ENCODE measurements at regions not wholly inside any gene's neighbourhood (a gene's known extent, or its start where the extent isn't known, plus 50 kb on each side); places are given as distances from the start of the nearest gene placed in this dataset.
A peak's percentile ranks its signal among the peaks of the same experiment; 100 is the strongest.

DNA sequence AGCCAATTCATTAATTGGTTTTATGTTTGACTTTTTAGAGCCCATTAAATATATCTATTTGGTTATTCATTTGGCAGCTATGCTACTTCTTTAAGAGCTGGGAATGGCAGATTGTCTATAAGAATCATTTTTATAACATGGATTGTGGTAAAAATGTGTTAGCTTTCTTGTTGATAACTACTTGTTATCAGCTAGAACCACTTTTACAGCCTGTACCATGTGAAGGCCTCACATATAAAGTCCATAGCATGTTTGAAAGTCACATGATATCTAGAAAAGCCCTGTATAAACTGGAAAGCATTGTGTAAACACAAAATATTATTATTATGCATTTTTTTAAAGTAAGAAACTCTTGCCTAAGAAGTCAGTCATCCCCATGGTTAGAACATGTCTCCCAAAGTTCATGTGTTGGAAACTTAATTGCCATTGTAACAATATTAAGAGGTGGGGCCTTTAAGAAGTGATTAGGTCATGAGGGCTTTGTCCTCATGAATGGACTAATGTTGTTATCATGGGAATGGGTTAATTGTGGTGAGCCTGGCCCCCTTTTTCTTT, 110.9 kb upstream of the BMP2K start:
- FAIRE-seq (no peak), ATAC-seq (no peak), DNase-seq (ENCODE audit: low read depth in 1 of 2, low spot score in 1 of 2) (no peak)
- Histone ChIP-seq H3K27ac (no peak overlapping the region), H3K4me1 (peaks cover 39% of the 10 kb centered on the region), H3K9me3 (no peaks in the 10 kb centered on the region), H3K4me2 (no peak overlapping the region), H3K4me3 (no peak overlapping the region)
- TF ChIP-seq BHLHE40 (IDR thresholded peaks at IDR 0.05; ENCODE audit: low read depth, low read length) (no peak), E2F6 (IDR thresholded peaks at IDR 0.05; ENCODE audit: borderline replicate concordance, low read depth) (no peak), MAFK (IDR thresholded peaks at IDR 0.05; ENCODE audit: partially characterized antibody) (no peak), HEYL (CRISPR knock-in tag; IDR thresholded peaks at IDR 0.05) (no peak), MAX (IDR thresholded peaks at IDR 0.05) (no peak), NR3C1 (IDR thresholded peaks at IDR 0.05) (no peak), KDM5A (IDR thresholded peaks at IDR 0.05) (no peak), RFX5 (IDR thresholded peaks at IDR 0.05) (no peak), HES2 (IDR thresholded peaks at IDR 0.05) (no peak), ESRRA (IDR thresholded peaks at IDR 0.05; ENCODE audit: borderline replicate concordance, low read length) (no peak), FOSL2 (IDR thresholded peaks at IDR 0.05) (no peak), FOSL2 (CRISPR knock-in tag; IDR thresholded peaks at IDR 0.05) (no peak), RNF2 (IDR thresholded peaks at IDR 0.05; ENCODE audit: borderline replicate concordance, low read depth) (no peak), EP300 (IDR thresholded peaks at IDR 0.05) (no peak), ZC3H11A (IDR thresholded peaks at IDR 0.05) (no peak), ZFP36 (IDR thresholded peaks at IDR 0.05; ENCODE audit: borderline replicate concordance, partially characterized antibody) (no peak)
- TF ChIP-seq, protein P1, sequence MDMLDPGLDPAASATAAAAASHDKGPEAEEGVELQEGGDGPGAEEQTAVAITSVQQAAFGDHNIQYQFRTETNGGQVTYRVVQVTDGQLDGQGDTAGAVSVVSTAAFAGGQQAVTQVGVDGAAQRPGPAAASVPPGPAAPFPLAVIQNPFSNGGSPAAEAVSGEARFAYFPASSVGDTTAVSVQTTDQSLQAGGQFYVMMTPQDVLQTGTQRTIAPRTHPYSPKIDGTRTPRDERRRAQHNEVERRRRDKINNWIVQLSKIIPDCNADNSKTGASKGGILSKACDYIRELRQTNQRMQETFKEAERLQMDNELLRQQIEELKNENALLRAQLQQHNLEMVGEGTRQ (IDR thresholded peaks at IDR 0.05) = no peak
- TF ChIP-seq, protein P2, sequence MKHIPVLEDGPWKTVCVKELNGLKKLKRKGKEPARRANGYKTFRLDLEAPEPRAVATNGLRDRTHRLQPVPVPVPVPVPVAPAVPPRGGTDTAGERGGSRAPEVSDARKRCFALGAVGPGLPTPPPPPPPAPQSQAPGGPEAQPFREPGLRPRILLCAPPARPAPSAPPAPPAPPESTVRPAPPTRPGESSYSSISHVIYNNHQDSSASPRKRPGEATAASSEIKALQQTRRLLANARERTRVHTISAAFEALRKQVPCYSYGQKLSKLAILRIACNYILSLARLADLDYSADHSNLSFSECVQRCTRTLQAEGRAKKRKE (CRISPR knock-in tag; IDR thresholded peaks at IDR 0.05; ENCODE audit: low read depth) = no peak
- ChIA-PET POLR2A (no interaction called here), CTCF (no interaction called here)

- ChIA-PET CTCF (no interaction called here), POLR2A (no interaction called here)
- no peak for TF ChIP-seq ZC3H11A (IDR thresholded peaks at IDR 0.05)
- no peak for TF ChIP-seq MAZ (IDR thresholded peaks at IDR 0.05; ENCODE audit: borderline replicate concordance, low read depth, low read length)
- TF ChIP-seq REST (IDR thresholded peaks at IDR 0.05) = no peak
- TF ChIP-seq FOXS1 (CRISPR knock-in tag; IDR thresholded peaks at IDR 0.05) = no peak
- no peak for TF ChIP-seq MAFK (IDR thresholded peaks at IDR 0.05; ENCODE audit: partially characterized antibody)
- no peak for TF ChIP-seq POLR2A (IDR thresholded peaks at IDR 0.05; ENCODE audit: low read length)
- FAIRE-seq (no peak), ATAC-seq (no peak), DNase-seq (ENCODE audit: low read depth in 1 of 2, low spot score in 1 of 2) (no peak)
- Histone ChIP-seq H3K4me2 (no peak overlapping the region), H3K4me1 (peaks cover 24% of the 10 kb centered on the region), H3K27ac (0 out of 6 replicates have a peak overlapping the region, but pooled peaks of 1 of the 2 experiments have one; percentile 37), H3K4me3 (no peak overlapping the region), H3K9me3 (no peaks in the 10 kb centered on the region)
- WGBS (ENCODE audit: missing lambda C conversion rate) = 69% methylated on average over 3 of the region's 3 CpGs
Measured at GRCh38 chr4:78666830-78667258, 109.3 kb upstream of the BMP2K start.
